ENCODE measurements at regions not wholly inside any gene's neighbourhood (a gene's known extent, or its start where the extent isn't known, plus 50 kb on each side); places are given as distances from the start of the nearest gene placed in this dataset.

DNA sequence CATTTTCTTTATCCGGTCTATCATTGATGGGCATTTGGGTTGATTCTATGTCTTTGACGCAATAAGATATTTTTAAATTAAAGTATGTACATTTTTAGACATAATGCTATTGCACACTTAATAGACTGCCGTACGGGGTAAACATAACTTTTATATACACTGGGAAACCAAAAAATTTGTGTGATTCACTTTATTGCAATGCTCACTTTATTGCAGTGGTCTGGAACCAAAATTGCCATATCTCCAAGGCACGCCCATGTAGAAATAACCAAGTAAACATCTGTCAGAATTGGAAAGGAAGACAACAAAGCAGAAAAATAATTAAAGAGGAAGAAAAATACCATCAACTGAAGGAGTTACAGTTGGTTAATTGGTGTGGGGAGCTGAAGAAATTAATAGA lies 205.8 kb upstream of the CTAGE1 start:
- Histone ChIP-seq H2AFZ (ENCODE audit: control insufficient read depth, low read depth, low read length) (no peak overlapping the region), H3K36me3 (ENCODE audit: control insufficient read depth in 2 of 2, insufficient read depth in 2 of 2, low read length in 1 of 2) (no peaks in the 10 kb centered on the region), H3K27ac (ENCODE audit: control insufficient read depth, insufficient read depth) (no peak overlapping the region), H3K9ac (ENCODE audit: control insufficient read depth, insufficient read depth, low read length) (no peak overlapping the region), H4K20me1 (ENCODE audit: control insufficient read depth, insufficient read depth) (no peaks in the 10 kb centered on the region), H3K4me2 (ENCODE audit: control insufficient read depth, insufficient read depth) (no peak overlapping the region), H3K9me3 (replicated peaks; ENCODE audit: control insufficient read depth, insufficient read depth, low read length) (no peaks in the 10 kb centered on the region), H3K79me2 (ENCODE audit: control insufficient read depth, insufficient read depth, low read length) (no peaks in the 10 kb centered on the region), H3K4me1 (ENCODE audit: control insufficient read depth, insufficient read depth, low read length) (no peaks in the 10 kb centered on the region), H3K4me3 (no peak overlapping the region), H3K27me3 (replicated peaks in 1 of 2; ENCODE audit: control insufficient read depth in 2 of 2, insufficient read depth in 2 of 2, low read length in 1 of 2) (no peaks in the 10 kb centered on the region)
- no TSS peak for BruUV-seq (replicated peaks)
- ChIA-PET RAD21 (ENCODE audit: unreplicated experiment) (no interaction called here), POLR2A (no interaction called here), SMC1A (ENCODE audit: uncharacterized antibody, unreplicated experiment) (no interaction called here), CTCF (no interaction called here)
- WGBS (ENCODE audit: insufficient coverage, insufficient replicate concordance, low lambda C conversion rate, missing lambda C conversion rate): 67% methylated on average over 5 of the region's 5 CpGs
- ATAC-seq: no peak
- in situ Hi-C loops (cut with MboI) (loop anchor here (25.0 kb wide), 1 partner anchor 89 kb away; no protein-coding TSS in a partner anchor), intact Hi-C loops (cut with micrococcal nuclease; ENCODE audit: unreplicated experiment) (loop anchor here (10.0 kb wide), 1 partner anchor 119 kb away; no protein-coding TSS in a partner anchor)
- DNase-seq (ENCODE audit: low read depth, low spot score): no peak
- FAIRE-seq: no peak
- no peak for TF ChIP-seq SREBF2 (IDR thresholded peaks at IDR 0.05; ENCODE audit: low read length)
- TF ChIP-seq, protein P1, sequence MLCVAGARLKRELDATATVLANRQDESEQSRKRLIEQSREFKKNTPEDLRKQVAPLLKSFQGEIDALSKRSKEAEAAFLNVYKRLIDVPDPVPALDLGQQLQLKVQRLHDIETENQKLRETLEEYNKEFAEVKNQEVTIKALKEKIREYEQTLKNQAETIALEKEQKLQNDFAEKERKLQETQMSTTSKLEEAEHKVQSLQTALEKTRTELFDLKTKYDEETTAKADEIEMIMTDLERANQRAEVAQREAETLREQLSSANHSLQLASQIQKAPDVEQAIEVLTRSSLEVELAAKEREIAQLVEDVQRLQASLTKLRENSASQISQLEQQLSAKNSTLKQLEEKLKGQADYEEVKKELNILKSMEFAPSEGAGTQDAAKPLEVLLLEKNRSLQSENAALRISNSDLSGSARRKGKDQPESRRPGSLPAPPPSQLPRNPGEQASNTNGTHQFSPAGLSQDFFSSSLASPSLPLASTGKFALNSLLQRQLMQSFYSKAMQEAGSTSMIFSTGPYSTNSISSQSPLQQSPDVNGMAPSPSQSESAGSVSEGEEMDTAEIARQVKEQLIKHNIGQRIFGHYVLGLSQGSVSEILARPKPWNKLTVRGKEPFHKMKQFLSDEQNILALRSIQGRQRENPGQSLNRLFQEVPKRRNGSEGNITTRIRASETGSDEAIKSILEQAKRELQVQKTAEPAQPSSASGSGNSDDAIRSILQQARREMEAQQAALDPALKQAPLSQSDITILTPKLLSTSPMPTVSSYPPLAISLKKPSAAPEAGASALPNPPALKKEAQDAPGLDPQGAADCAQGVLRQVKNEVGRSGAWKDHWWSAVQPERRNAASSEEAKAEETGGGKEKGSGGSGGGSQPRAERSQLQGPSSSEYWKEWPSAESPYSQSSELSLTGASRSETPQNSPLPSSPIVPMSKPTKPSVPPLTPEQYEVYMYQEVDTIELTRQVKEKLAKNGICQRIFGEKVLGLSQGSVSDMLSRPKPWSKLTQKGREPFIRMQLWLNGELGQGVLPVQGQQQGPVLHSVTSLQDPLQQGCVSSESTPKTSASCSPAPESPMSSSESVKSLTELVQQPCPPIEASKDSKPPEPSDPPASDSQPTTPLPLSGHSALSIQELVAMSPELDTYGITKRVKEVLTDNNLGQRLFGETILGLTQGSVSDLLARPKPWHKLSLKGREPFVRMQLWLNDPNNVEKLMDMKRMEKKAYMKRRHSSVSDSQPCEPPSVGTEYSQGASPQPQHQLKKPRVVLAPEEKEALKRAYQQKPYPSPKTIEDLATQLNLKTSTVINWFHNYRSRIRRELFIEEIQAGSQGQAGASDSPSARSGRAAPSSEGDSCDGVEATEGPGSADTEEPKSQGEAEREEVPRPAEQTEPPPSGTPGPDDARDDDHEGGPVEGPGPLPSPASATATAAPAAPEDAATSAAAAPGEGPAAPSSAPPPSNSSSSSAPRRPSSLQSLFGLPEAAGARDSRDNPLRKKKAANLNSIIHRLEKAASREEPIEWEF (IDR thresholded peaks at IDR 0.05; ENCODE audit: insufficient replicate concordance, low read depth, low read length): no peak
- TF ChIP-seq, protein P2, sequence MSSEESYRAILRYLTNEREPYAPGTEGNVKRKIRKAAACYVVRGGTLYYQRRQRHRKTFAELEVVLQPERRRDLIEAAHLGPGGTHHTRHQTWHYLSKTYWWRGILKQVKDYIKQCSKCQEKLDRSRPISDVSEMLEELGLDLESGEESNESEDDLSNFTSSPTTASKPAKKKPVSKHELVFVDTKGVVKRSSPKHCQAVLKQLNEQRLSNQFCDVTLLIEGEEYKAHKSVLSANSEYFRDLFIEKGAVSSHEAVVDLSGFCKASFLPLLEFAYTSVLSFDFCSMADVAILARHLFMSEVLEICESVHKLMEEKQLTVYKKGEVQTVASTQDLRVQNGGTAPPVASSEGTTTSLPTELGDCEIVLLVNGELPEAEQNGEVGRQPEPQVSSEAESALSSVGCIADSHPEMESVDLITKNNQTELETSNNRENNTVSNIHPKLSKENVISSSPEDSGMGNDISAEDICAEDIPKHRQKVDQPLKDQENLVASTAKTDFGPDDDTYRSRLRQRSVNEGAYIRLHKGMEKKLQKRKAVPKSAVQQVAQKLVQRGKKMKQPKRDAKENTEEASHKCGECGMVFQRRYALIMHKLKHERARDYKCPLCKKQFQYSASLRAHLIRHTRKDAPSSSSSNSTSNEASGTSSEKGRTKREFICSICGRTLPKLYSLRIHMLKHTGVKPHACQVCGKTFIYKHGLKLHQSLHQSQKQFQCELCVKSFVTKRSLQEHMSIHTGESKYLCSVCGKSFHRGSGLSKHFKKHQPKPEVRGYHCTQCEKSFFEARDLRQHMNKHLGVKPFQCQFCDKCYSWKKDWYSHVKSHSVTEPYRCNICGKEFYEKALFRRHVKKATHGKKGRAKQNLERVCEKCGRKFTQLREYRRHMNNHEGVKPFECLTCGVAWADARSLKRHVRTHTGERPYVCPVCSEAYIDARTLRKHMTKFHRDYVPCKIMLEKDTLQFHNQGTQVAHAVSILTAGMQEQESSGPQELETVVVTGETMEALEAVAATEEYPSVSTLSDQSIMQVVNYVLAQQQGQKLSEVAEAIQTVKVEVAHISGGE (CRISPR knock-in tag; IDR thresholded peaks at IDR 0.05): no peak
- TF ChIP-seq FOS (IDR thresholded peaks at IDR 0.05; ENCODE audit: borderline replicate concordance, extremely low read depth, insufficient read length): no peak
- TF ChIP-seq BACH1 (IDR thresholded peaks at IDR 0.05; ENCODE audit: borderline replicate concordance): no peak
- no peak for TF ChIP-seq RCOR1 (conservative IDR thresholded peaks at IDR 0.05; ENCODE audit: low read depth, low read length)
- no peak for TF ChIP-seq ZNF207 (IDR thresholded peaks at IDR 0.05; ENCODE audit: borderline replicate concordance)
- TF ChIP-seq, protein P3, sequence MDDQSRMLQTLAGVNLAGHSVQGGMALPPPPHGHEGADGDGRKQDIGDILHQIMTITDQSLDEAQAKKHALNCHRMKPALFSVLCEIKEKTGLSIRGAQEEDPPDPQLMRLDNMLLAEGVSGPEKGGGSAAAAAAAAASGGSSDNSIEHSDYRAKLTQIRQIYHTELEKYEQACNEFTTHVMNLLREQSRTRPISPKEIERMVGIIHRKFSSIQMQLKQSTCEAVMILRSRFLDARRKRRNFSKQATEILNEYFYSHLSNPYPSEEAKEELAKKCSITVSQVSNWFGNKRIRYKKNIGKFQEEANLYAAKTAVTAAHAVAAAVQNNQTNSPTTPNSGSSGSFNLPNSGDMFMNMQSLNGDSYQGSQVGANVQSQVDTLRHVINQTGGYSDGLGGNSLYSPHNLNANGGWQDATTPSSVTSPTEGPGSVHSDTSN (IDR thresholded peaks at IDR 0.05; ENCODE audit: insufficient replicate concordance, low read depth, low read length): no peak
- no peak for TF ChIP-seq SIX5 (IDR thresholded peaks at IDR 0.05; ENCODE audit: low read depth, low read length, severe bottlenecking)
- no peak for TF ChIP-seq RAD51 (IDR thresholded peaks at IDR 0.05)
- no peak for TF ChIP-seq FOXM1 (IDR thresholded peaks at IDR 0.05; ENCODE audit: low read depth, low read length)
- TF ChIP-seq RFX5 (IDR thresholded peaks at IDR 0.05; ENCODE audit: low read depth, low read length): no peak
- TF ChIP-seq, protein P4, sequence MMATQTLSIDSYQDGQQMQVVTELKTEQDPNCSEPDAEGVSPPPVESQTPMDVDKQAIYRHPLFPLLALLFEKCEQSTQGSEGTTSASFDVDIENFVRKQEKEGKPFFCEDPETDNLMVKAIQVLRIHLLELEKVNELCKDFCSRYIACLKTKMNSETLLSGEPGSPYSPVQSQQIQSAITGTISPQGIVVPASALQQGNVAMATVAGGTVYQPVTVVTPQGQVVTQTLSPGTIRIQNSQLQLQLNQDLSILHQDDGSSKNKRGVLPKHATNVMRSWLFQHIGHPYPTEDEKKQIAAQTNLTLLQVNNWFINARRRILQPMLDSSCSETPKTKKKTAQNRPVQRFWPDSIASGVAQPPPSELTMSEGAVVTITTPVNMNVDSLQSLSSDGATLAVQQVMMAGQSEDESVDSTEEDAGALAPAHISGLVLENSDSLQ (IDR thresholded peaks at IDR 0.05): no peak
- no peak for TF ChIP-seq CHD4 (IDR thresholded peaks at IDR 0.05)

Measured in GM12878 (cell line).